Activated T-cell treated with anti-CD3 and anti-CD28 coated beads, Interleukin-2, amount 50 U/mL, for 48 hours (primary cell): ENCODE measurements at regions not wholly inside any gene's neighbourhood (a gene's known extent, or its start where the extent isn't known, plus 50 kb on each side); places are given as distances from the start of the nearest gene placed in this dataset.
A peak's percentile ranks its signal among the peaks of the same experiment; 100 is the strongest.

Experiments used
- DNase-seq, 2 experiments: peaks; one replicate each; pipeline ENCODE4 v3.0.0-alpha.2; 2020

DNA sequence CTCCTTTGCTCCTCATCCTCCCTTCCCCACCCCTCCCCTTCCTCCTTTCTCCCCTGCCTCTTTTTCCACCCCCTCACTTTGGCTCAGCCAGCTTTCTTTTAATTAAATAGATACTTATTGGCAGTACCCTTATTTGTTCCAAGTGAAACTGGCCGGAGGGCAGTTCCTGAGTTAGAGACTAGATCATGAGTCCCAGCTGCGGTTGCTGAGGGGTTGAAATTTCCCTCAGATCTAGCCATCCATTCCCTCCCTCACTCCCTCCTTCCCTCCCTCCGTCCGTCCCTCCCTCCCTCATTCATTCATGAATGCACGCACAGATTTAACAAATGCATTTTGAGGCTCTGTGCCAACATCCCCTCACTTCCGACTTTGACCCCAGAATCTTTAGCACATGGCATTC, 519.2 kb upstream of the EEF2KMT start:
- no peak for DNase-seq

DNA sequence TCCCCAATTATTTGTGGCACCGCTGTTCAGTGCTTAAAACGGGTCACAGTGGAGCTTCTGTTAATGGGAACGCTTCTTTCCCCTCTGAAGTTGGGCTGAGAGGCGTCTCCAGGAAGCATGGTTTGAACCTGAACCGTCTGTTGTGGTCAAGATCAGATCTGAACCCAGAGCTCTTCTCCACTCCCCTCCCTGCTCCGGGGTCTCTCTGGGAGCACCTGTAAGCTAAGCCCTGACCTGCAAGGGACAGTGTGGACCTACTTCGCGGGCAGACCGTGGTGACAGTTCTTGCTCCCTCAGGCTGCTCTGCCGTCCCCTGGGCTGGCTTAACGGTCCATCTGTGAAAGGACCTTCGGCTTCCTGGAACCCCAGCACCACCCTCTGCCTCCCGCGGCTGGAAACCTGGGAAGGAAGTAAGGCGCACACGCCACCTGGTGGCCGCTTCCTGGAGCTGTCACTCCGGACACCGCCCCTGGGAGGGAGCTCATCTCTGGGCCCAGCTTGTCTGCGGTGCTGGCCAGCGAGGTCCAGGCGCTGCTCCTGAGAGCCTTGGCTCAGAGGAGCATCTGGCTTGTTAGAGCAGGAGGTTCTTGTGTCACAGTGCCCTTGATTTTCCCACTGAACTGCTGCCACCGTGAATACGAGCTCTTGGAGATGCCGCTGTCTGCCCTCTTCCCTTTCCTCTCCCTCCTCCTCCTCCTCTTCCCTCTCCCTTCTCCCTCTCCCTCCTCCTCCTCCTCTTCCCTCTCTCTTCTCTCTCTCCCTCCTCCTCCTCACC, 518.5 kb upstream of the EEF2KMT start:
- peak; percentile 48 to 59 for DNase-seq

- DNase-seq: no peak
These were observed 509.6 kb upstream of the EEF2KMT start for GRCh38 chr16:5607169-5607568.

- DNase-seq: no peak
These were observed 507.8 kb upstream of the EEF2KMT start for GRCh38 chr16:5605404-5605803.

GRCh38 chr16:5604770-5605169, 507.2 kb upstream of the EEF2KMT start:
- no peak for DNase-seq

DNA sequence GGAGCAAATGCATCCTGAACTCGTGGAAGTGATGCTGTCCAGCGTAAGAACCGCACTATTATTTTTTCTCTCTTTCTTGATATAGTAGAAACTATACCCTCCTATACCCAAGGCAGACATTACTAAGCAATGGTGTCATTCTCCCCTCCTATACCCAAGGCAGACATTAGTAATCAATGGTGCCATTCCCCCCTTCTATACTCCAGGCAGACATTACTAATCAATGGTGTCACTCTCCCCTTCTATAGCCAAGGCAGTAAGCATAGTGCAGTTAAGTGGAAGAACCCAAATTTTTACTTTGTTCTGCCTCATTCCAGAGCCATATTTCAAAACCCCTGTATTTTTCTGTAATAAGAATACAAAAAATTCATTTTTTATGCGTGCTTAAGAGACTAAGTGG, 506.2 kb upstream of the EEF2KMT start:
- DNase-seq: no peak

- no peak for DNase-seq
These were observed 504.4 kb upstream of the EEF2KMT start for GRCh38 chr16:5601957-5602356.

- no peak for DNase-seq
These were observed 501.2 kb upstream of the EEF2KMT start for GRCh38 chr16:5598793-5599192.

GRCh38 chr16:5595849-5596248, 498.3 kb upstream of the EEF2KMT start:
- no peak for DNase-seq

GRCh38 chr16:5590416-5590815, 492.8 kb upstream of the EEF2KMT start:
- DNase-seq: no peak

DNA sequence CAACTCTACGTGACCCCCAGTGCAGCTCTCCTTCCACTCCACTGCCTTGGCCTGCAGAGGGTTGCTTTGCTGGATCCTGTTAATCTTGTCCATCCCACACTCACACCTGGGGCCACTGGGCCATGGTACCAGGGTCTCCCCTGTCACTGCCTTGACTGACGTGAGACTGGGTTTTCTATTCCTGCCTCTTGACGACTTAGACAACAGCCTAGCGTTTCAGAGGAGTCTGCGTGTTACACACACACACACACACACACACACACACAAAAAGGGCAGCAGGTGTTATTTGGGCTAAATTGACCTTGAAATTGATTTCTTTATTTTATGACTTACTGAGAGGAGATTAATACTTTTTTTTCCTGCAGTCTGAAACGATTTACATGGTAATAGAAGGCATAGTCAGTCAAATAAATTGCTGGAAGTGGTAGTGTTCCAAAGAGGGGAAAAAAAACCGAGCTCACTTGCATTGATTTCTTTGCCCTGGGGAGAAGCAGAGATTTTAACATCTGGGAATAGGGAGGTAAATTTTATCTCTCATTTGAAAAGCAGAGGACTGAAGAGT, 492.3 kb upstream of the EEF2KMT start:
- no peak for DNase-seq

DNA sequence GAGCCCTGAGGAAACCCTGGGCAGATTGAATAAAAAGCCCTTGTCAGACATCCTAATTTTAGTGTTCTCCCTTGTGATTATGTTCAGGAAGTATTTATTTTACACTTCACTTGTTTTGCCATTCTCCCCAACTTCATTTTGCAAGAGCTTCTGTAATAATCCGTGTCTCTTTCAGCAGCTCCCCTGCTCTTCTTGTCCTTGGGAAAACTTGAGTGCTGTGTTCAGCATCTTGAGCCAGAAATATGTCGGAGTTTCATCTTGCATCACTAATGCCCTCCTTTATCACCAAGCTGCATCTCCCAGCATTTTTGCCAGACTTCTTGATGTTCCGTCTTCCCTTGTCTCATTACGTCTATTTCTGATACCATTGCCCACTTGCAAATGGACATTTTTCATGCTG, 486.5 kb upstream of the EEF2KMT start:
- no peak for DNase-seq

DNA sequence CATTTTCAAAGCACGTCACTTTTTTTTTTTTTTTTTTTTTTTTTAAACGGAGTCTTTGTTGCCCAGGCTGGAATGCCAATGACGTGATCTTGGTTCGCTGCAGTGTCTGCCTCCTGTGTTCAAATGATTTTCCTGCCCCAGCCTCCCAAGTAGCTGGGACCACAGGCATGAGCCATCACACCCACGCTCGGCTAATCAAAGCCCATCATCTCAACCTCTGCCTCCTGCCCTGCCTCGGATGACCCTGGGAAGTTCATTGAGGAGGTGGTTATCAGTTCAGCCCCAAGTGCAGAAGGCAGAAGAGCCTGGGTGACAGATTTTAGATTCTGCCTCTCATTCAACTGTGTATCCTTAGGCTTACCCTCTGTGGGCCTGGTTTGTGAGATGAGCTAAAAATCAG, 484.9 kb upstream of the EEF2KMT start:
- DNase-seq: no peak

DNA sequence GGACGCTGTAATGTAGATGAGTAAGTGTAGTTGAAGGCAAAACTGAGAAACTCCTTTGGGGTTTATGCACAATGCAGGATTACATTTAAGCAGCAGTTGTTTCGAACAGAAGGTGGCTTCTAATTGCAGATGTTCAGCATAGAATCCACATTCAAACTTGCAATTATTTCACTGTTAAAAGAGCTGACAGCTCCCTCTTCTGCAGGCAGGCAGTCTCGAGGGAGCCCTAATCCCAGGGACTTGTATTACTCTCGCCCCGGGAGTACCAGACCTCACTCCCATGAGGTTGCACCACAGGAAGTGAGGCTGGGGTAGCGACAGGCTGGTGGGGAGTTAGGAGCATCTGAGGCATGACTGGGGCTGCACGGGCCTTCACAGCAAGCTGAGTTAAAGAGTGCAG, 484.3 kb upstream of the EEF2KMT start:
- DNase-seq: no peak

DNA sequence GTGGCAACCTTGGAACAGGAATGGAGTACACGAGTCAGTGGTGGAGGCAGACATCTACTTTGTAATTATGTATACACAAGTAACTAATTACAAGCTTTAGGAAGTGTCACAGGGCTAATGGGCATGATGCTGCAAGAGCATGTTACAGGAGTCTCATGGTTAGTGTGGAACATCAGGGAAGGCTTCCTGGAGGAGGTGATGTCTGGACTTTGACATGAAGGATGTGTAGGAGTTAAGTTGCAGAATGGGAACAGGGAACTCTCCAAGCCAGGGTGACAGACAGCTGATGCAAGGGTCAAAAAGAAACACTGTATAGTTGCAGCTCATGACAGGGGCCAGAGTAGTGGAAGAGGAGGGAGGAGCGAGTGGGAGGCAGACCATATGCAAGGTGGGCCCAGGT, 483.8 kb upstream of the EEF2KMT start:
- DNase-seq: no peak

DNA sequence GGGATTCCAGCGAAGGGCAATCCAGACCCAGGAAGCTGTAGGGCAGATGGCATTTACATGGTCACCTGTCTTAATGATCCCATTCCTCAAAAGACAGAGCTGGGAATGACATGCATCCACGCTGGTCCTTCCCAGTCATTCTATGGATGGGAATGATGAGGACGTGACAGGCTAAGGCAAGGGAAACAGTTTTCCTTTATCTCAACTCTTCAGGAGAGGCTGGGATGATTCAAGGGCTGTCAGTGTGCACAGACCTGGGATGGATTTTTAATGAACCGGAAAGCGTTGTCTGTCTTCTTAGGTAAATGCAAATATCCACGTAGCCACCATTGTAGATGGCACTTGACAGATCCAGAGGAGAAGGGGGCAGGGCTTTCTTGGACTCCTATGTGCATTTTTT, 483.2 kb upstream of the EEF2KMT start:
- no peak for DNase-seq

- no peak for DNase-seq
These were observed 482.7 kb upstream of the EEF2KMT start for GRCh38 chr16:5580296-5580695.

GRCh38 chr16:5578980-5579379, 481.4 kb upstream of the EEF2KMT start:
- no peak for DNase-seq

DNA sequence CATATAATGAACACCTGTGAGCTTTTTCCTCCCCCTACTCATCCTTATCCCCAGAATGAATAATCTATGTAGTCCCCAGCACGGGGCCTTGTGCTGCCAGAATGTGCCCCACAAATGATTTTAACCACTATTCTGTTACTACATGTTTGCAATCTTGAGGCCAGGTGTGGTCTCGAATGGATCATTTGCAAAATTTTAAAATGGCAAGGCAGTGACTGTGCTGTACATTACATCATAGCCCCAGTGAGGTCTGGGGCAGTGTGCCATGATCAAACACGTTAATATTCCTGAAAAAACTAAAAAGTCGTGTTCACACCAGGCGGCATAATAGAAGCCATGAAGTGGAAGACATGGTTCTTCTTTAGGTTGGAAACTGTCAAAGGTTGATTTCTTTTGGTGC, 479.9 kb upstream of the EEF2KMT start:
- DNase-seq: no peak

DNA sequence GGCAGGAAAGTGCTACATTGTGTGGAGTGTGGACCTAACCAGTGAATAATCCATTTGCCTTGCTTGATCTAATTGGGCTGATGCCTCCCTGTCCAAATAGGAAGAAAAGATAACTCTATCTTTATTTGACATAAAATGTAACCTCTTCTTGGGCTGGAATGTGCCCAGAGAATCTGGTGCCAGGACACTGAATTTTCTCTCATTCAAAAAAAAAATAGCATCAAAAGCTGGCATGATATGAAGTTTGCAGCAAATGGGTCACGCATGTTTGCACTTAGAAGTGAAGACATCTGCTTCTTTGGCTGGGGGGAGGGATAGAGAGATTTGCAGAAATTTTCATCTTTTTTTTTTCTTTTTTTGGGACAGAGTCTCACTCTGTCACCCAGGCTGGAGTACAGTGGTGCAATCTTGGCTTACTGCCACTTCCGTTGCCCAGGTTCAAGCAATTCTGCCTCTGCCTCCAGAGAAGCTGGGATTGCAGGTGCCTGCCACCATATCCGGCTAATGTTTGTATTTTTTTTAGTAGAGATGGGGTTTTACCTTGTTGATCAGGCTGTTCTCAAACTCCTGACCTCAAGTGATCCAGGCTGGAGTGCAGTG, 478.2 kb upstream of the EEF2KMT start:
- DNase-seq: no peak

DNA sequence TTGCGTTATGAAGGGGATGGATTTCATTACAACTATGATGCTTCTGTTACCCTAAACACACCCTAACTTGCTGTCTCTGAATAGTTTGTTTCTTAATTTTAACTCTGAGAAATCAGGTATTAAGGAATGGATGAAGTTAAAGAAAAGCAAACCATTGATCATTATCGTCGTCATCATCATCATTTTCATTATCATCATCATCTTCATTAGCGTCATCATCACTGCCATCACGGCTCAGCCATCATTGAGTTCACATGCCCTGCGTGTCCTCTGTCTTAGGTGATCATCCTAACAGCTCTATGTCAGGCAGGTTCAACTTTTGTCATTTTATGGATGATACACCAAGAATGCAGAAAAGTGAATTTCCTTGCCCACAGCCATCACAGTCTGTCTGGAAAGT, 477.5 kb upstream of the EEF2KMT start:
- DNase-seq: no peak

DNA sequence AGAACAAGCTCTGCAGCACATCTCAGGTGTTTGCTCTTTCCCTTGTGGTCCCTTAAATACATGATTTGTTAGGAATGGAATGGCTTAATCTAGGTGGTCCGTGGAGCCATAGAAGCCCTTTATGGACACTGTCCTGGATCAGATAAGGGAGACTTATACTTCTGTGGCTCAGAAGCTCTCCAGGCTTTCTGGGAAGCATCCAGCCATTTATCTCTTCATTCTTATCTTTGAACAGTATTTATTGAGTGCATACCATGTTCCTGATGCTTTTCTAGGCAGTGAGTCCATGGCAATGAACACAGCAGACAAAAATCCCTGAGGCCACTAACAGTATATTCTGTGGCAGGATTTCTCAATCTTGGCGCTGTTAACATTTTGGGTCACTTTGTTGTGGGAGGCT, 474.5 kb upstream of the EEF2KMT start:
- DNase-seq: no peak

GRCh38 chr16:5571446-5571845, 473.9 kb upstream of the EEF2KMT start:
- DNase-seq: no peak

DNA sequence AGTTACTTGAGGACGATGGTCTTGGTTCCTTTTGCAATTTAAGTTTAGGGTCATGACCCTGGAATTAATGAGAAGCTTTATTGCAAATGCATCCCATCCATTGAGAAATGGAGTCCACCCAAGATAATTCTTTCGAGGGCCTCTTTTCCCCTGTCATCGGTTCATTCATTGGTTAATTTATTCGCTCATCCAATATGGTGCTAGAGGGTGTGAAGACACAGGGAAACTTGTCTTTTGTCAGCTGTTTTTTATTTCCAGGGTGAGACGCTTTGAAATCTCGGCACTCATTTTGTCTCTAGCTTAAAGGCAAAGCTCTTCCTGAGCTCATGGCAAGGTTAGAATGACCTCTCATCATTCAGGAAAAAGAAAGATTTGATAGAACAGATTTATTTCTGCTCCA, 464.2 kb upstream of the EEF2KMT start:
- no peak for DNase-seq

GRCh38 chr16:5560084-5560483, 462.5 kb upstream of the EEF2KMT start:
- DNase-seq: no peak
